Smooth muscle cell (in vitro differentiated cells): ENCODE measurements at regions not wholly inside any gene's neighbourhood (a gene's known extent, or its start where the extent isn't known, plus 50 kb on each side); places are given as distances from the start of the nearest gene placed in this dataset.

ENCODE experiments used
- DNase-seq: peaks from one replicate; lab custom pipeline; 2025; ENCODE audit not compliant: unreplicated experiment; lab: John Stamatoyannopoulos, UW
- H2AFZ ChIP-seq: fragments of 200-600 bp; sonication (generic); 2 replicates; pipeline ENCODE4 v1.6.0; 2016; ENCODE audit warnings: antibody characterized with exemption, low read depth, mild to moderate bottlenecking
- H3F3A ChIP-seq: fragments of 200-600 bp; sonication (generic); 2 replicates; pipeline ENCODE4 v1.6.0; 2017; ENCODE audit warnings: antibody characterized with exemption, low read depth
- H3K27ac ChIP-seq: fragments of 200-600 bp; sonication (generic); 2 replicates; pipeline ENCODE4 v1.5.1; 2016; ENCODE audit warnings: low read depth, mild to moderate bottlenecking
- H3K27me3 ChIP-seq: fragments of 200-600 bp; sonication (generic); 2 replicates; pipeline ENCODE4 v1.6.1; 2016; ENCODE audit warnings: low read depth, mild to moderate bottlenecking
- H3K36me3 ChIP-seq: fragments of 200-600 bp; sonication (generic); 2 replicates; pipeline ENCODE4 v1.5.1; 2016; ENCODE audit warnings: low read depth
- H3K4me1 ChIP-seq: fragments of 200-600 bp; sonication (generic); 2 replicates; pipeline ENCODE4 v1.5.1; 2016; ENCODE audit warnings: low read depth
- H3K4me2 ChIP-seq: fragments of 200-600 bp; sonication (generic); 2 replicates; pipeline ENCODE4 v1.6.0; 2016; ENCODE audit warnings: mild to moderate bottlenecking
- H3K4me3 ChIP-seq: fragments of 200-600 bp; sonication (generic); 2 replicates; pipeline ENCODE4 v1.5.1; 2016; ENCODE audit warnings: mild to moderate bottlenecking
- H3K79me2 ChIP-seq: fragments of 200-600 bp; sonication (generic); 2 replicates; pipeline ENCODE4 v1.6.0; 2016; ENCODE audit warnings: low read depth, mild to moderate bottlenecking
- H3K9ac ChIP-seq: fragments of 200-600 bp; sonication (generic); 2 replicates; pipeline ENCODE4 v1.6.0; 2016; ENCODE audit warnings: low read depth
- H3K9me3 ChIP-seq: fragments of 200-600 bp; sonication (generic); replicated peaks from 2 replicates; pipeline ENCODE4 v1.5.1; 2016; ENCODE audit warnings: low read depth
- H4K20me1 ChIP-seq: fragments of 200-600 bp; sonication (generic); 2 replicates; pipeline ENCODE4 v1.6.0; 2016; ENCODE audit warnings: low read depth
- WGBS: methylation state at CpG from one replicate; pipeline ENCODE4 v1.1.7; 2016; ENCODE audit warnings: low lambda C conversion rate; 5-methylcytosine and 5-hydroxymethylcytosine counted together
- TF ChIP-seq, protein P1 (sequence below): fragments of 200-600 bp; sonication (generic); IDR thresholded peaks from 2 replicates; pipeline ENCODE4 v1.5.1; 2017; ENCODE audit warnings: borderline replicate concordance, mild to moderate bottlenecking, antibody characterized with exemption; ENCODE audit not compliant: insufficient read depth, poor library complexity, severe bottlenecking

DNA sequence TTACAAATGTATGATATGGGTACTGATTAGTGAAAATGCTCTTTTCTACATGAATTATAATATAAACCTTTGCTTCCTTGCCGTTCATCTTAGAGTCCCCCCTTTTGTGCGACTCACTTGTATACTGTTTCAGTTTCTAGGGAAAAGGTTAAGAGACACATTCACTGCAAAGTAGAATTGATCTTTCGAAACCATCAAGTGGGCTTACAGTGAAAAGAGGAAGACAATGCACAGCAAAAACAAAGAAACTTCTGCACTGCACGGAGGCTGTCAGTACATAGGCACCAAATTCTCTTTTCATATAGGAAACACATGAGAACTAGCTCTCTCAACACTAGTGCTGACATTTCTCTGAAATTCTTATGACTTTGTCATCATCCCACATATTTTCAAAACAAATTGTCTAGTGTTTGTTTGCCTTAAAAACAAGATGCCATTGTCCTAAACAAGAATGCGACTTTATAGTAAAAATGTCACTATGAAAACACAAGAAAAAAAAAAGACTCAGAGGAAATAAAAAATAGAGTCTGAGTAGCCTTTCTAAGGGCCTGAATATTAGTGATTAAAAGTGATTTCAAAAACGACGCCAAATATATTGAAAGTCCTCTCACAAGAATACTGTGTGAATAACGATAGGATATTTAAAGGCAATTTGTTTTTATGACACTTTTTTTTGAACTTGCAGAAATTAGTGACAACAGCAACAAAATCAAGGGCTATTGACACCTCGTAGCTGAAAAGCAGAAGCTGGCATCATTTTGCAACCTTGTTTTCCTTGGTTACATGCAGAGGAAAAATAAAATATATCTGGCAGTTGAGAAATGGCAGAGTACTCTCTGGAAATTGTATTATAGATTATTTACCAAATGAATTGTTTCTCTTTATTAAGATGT lies 827.0 kb downstream of the BCL11A start:
- 92% methylated on average over 9 of the region's 9 CpGs for WGBS
- H3K9ac ChIP-seq = no peak overlapping the region
- no peaks in the 10 kb centered on the region for H3F3A ChIP-seq
- no peak overlapping the region for H2AFZ ChIP-seq
- no peak overlapping the region for H3K27ac ChIP-seq
- no peaks in the 10 kb centered on the region for H3K9me3 ChIP-seq
- H3K36me3 ChIP-seq = no peaks in the 10 kb centered on the region
- H3K4me1 ChIP-seq = no peaks in the 10 kb centered on the region
- TF ChIP-seq, protein P1, sequence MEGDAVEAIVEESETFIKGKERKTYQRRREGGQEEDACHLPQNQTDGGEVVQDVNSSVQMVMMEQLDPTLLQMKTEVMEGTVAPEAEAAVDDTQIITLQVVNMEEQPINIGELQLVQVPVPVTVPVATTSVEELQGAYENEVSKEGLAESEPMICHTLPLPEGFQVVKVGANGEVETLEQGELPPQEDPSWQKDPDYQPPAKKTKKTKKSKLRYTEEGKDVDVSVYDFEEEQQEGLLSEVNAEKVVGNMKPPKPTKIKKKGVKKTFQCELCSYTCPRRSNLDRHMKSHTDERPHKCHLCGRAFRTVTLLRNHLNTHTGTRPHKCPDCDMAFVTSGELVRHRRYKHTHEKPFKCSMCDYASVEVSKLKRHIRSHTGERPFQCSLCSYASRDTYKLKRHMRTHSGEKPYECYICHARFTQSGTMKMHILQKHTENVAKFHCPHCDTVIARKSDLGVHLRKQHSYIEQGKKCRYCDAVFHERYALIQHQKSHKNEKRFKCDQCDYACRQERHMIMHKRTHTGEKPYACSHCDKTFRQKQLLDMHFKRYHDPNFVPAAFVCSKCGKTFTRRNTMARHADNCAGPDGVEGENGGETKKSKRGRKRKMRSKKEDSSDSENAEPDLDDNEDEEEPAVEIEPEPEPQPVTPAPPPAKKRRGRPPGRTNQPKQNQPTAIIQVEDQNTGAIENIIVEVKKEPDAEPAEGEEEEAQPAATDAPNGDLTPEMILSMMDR = no peak
- H4K20me1 ChIP-seq = no peaks in the 10 kb centered on the region
- no peak for DNase-seq
- no peaks in the 10 kb centered on the region for H3K27me3 ChIP-seq
- H3K79me2 ChIP-seq = no peaks in the 10 kb centered on the region
- no peak overlapping the region for H3K4me3 ChIP-seq
- no peak overlapping the region for H3K4me2 ChIP-seq

DNA sequence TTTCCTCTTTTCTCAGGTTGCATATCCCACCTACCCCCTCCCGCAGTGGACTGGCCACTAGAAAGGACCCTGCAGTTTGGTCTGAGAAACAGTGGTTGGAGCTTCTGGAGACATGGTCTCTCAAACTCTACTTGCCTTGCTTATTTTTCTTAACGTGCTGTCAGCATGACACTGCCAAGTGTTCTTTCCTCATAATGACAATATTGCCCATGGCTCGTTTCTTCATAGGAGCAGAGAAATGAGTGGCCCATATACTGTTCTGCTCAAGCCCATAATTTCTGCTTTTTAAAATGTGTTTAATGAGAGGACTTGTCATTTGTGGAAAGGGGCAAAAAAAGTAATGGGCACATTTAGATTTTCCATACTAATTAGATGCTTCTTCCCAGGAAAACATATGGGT lies 828.7 kb downstream of the BCL11A start:
- 84% methylated on average over 3 of the region's 3 CpGs for WGBS
- no peaks in the 10 kb centered on the region for H3K79me2 ChIP-seq

DNA sequence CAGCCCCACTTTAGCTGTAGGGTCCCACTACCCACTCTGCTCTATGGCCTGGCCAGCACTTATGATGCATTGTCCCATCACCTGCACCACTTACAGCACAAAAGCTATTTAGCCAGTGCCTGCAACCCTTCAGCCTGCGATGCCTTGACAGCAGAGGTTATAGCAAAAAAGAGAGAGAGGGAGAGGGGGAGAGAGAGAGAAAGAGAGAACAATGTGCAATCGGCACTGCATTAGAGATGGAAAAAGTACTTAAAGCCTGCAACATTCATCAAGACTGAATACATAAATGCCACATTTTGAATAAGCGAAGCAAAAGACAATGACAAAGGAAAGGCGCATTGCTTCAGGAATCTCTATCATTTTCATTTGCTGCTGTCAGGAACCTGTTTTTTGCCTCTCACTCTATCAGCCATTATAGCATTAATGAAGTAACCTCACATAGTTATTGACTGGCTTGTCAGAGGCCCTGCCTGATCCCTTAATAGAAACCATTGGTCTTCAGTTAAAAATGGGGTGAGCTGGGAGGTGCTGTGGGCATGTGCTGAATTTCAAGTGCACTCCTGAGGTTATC lies 833.1 kb downstream of the BCL11A start:
- Histone ChIP-seq H3K9me3 (no peaks in the 10 kb centered on the region), H3K79me2 (no peaks in the 10 kb centered on the region), H3K4me3 (no peak overlapping the region), H3F3A (no peaks in the 10 kb centered on the region), H3K36me3 (no peaks in the 10 kb centered on the region), H2AFZ (no peak overlapping the region), H3K27ac (no peak overlapping the region), H3K9ac (no peak overlapping the region), H3K27me3 (no peaks in the 10 kb centered on the region), H3K4me1 (no peaks in the 10 kb centered on the region), H4K20me1 (no peaks in the 10 kb centered on the region), H3K4me2 (no peak overlapping the region)
- 90% methylated on average over 4 of the region's 4 CpGs for WGBS
- DNase-seq = no peak
- TF ChIP-seq, protein P1 = no peak

More for the DNA sequence above, 828.7 kb downstream of the BCL11A start:
- Histone ChIP-seq H3K9me3 (no peaks in the 10 kb centered on the region), H2AFZ (no peak overlapping the region), H3K4me2 (no peak overlapping the region), H3K9ac (no peak overlapping the region), H3K27ac (no peak overlapping the region), H3K36me3 (no peaks in the 10 kb centered on the region), H3K4me1 (no peaks in the 10 kb centered on the region), H3F3A (no peaks in the 10 kb centered on the region), H4K20me1 (no peaks in the 10 kb centered on the region), H3K4me3 (no peak overlapping the region), H3K27me3 (no peaks in the 10 kb centered on the region)
- DNase-seq = no peak
- TF ChIP-seq, protein P1 = no peak
